Right atrium auricular region (tissue), 2 donors: ENCODE measurements at regions not wholly inside any gene's neighbourhood (a gene's known extent, or its start where the extent isn't known, plus 50 kb on each side); places are given as distances from the start of the nearest gene placed in this dataset.

Experiments used
- DNase-seq: peaks from one replicate; pipeline ENCODE4 v3.0.0-alpha.2; 2019; ENCODE audit warnings: low spot score
- H3K27ac ChIP-seq, 2 donors: fragments of 200-600 bp; sonication (generic); 1 replicate in 1 of 2; 2 replicates in 1 of 2; pipeline ENCODE4 v1.5.1; 2016 to 2019
- H3K27me3 ChIP-seq, 2 donors: fragments of 200-600 bp; sonication (generic); one replicate each; pipeline versions ENCODE4 v1.5.1 to v1.6.0; 2017 to 2019
- H3K36me3 ChIP-seq: fragments of 200-600 bp; sonication (generic); one replicate; pipeline ENCODE4 v1.5.1; 2016
- H3K4me1 ChIP-seq, 2 donors: fragments of 200-600 bp; sonication (generic); one replicate each; pipeline versions ENCODE4 v1.5.1 to v1.6.0; 2017 to 2019
- H3K4me3 ChIP-seq, 2 donors: fragments of 200-600 bp; sonication (generic); 1 replicate in 1 of 2; 2 replicates in 1 of 2; pipeline ENCODE4 v1.5.1; 2017 to 2019; ENCODE audit warnings: mild to moderate bottlenecking in 1 of 2, moderate library complexity in 1 of 2
- H3K9me3 ChIP-seq, 2 donors: fragments of 200-600 bp; sonication (generic); one replicate each; pipeline ENCODE4 v1.5.1; 2019
- TF ChIP-seq, protein P1 (sequence below), 2 donors: fragments of 200-600 bp; sonication (generic); IDR thresholded peaks; one replicate each; pipeline ENCODE4 v1.5.1; 2019; ENCODE audit warnings: antibody characterized with exemption in 2 of 2

DNA sequence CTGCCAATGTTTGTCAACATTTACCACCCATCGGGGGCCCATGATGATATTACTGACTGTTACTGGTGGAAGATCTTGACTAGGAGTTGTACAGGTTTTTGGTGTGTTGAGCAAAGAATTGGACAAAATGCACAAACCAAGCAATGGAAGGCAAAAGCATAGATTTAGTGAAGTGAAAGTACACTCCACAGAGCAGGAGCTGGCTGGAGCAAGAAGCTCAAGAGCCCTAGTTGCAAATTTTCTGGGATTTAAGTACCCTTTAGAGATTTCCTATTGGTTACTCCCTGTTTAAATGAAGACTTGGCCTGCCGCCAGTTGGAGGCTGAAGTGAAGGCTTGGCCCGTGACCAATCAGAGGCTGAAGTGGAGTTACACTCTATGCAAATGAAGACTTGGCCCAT, 128.6 kb upstream of the KL start:
- H3K27me3 ChIP-seq, result no peaks in the 10 kb centered on the region
- DNase-seq, result no peak
- TF ChIP-seq, protein P1, sequence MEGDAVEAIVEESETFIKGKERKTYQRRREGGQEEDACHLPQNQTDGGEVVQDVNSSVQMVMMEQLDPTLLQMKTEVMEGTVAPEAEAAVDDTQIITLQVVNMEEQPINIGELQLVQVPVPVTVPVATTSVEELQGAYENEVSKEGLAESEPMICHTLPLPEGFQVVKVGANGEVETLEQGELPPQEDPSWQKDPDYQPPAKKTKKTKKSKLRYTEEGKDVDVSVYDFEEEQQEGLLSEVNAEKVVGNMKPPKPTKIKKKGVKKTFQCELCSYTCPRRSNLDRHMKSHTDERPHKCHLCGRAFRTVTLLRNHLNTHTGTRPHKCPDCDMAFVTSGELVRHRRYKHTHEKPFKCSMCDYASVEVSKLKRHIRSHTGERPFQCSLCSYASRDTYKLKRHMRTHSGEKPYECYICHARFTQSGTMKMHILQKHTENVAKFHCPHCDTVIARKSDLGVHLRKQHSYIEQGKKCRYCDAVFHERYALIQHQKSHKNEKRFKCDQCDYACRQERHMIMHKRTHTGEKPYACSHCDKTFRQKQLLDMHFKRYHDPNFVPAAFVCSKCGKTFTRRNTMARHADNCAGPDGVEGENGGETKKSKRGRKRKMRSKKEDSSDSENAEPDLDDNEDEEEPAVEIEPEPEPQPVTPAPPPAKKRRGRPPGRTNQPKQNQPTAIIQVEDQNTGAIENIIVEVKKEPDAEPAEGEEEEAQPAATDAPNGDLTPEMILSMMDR (IDR thresholded peaks at IDR 0.05), result no peak

DNA sequence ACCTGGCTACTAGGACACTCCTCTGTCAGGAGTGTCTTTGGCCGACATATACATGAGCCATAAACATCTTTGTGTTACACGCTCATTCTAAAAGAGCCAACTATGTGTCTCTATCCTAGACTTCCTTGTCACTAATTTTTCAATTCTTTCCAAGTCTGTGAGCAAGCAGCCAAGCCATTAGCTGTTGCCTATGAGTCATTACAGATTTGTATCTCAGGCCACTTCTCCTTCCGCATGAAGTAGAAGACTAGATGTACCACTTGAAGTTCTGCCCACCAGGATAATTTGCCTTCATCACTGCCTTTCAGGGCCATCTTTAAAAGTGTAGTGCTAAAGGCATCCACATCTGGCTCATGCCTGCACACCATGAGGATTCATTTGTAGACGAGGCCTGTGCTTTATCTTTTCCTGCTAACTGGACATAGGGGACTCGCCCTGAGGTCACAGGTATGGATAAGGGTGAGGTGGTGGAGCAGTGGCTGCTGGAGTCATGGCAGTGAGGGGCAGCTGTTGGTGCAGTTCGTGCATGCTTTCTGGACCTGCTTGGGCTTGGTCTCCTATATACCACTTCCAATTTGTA, 126.1 kb upstream of the KL start:
- no peaks in the 10 kb centered on the region for H3K4me1 ChIP-seq
- H3K27me3 ChIP-seq, result no peaks in the 10 kb centered on the region
- TF ChIP-seq, protein P1 (IDR thresholded peaks at IDR 0.05), result no peak
- no peak overlapping the region for H3K4me3 ChIP-seq
- H3K27ac ChIP-seq, result no peak overlapping the region
- no peaks in the 10 kb centered on the region for H3K36me3 ChIP-seq
- DNase-seq, result no peak
- peaks cover 0 to 17% of the 10 kb centered on the region in 2 donors for H3K9me3 ChIP-seq

More for the DNA sequence above, 128.6 kb upstream of the KL start:
- Histone ChIP-seq H3K4me3 (no peak overlapping the region), H3K36me3 (no peaks in the 10 kb centered on the region), H3K4me1 (peaks cover 0 to 6% of the 10 kb centered on the region in 2 donors), H3K9me3 (peaks cover 0 to 17% of the 10 kb centered on the region in 2 donors), H3K27ac (no peak overlapping the region)

- Histone ChIP-seq H3K9me3 (peaks cover 0 to 3% of the 10 kb centered on the region in 2 donors), H3K27me3 (no peaks in the 10 kb centered on the region), H3K4me1 (no peaks in the 10 kb centered on the region), H3K27ac (no peak overlapping the region), H3K36me3 (no peaks in the 10 kb centered on the region), H3K4me3 (no peak overlapping the region)
- TF ChIP-seq, protein P1 (IDR thresholded peaks at IDR 0.05), result no peak
- no peak for DNase-seq
Measured at GRCh38 chr13:32893176-32893575, 123.0 kb upstream of the KL start.

DNA sequence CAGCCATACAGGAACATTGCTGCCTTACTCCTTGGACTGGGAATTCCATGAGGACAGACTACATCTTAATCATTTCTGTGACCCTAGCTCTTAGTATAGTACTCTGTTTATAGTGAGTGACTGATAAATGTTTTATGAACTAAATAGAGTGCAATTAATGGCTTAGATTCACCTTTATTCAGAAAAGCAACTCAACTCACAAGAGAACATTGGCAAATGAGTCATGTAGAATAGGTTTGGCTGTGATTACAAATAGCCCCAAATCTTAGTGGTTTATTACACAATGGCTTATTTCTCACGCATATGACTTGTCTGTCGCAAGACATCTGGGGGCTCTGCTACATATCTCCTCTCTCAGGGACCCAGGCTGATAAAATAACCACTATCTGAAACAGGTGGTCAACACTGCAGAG, 121.6 kb upstream of the KL start:
- no peak overlapping the region for H3K4me3 ChIP-seq
- no peaks in the 10 kb centered on the region for H3K4me1 ChIP-seq
- no peaks in the 10 kb centered on the region for H3K36me3 ChIP-seq
- no peaks in the 10 kb centered on the region for H3K27me3 ChIP-seq
- no peak for DNase-seq
- TF ChIP-seq, protein P1 (IDR thresholded peaks at IDR 0.05), result no peak
- no peaks in the 10 kb centered on the region for H3K9me3 ChIP-seq
- no peak overlapping the region for H3K27ac ChIP-seq

GRCh38 chr13:32895296-32895695, 120.9 kb upstream of the KL start:
- TF ChIP-seq, protein P1 (IDR thresholded peaks at IDR 0.05), result no peak
- Histone ChIP-seq H3K36me3 (no peaks in the 10 kb centered on the region), H3K27me3 (no peaks in the 10 kb centered on the region), H3K4me3 (no peak overlapping the region), H3K27ac (no peak overlapping the region), H3K9me3 (no peaks in the 10 kb centered on the region), H3K4me1 (no peaks in the 10 kb centered on the region)
- DNase-seq, result no peak

GRCh38 chr13:32897296-32897695, 118.9 kb upstream of the KL start:
- H3K36me3 ChIP-seq, result no peaks in the 10 kb centered on the region
- no peaks in the 10 kb centered on the region for H3K27me3 ChIP-seq
- no peak overlapping the region for H3K4me3 ChIP-seq
- TF ChIP-seq, protein P1 (IDR thresholded peaks at IDR 0.05), result no peak
- H3K27ac ChIP-seq, result no peak overlapping the region
- H3K4me1 ChIP-seq, result no peaks in the 10 kb centered on the region
- DNase-seq, result no peak
- H3K9me3 ChIP-seq, result no peaks in the 10 kb centered on the region
